ENCODE measurements at regions not wholly inside any gene's neighbourhood (a gene's known extent, or its start where the extent isn't known, plus 50 kb on each side); places are given as distances from the start of the nearest gene placed in this dataset.

- FAIRE-seq = no peak
These were observed 53.8 kb upstream of the PTGFR start for GRCh38 chr1:78436961-78437360.

- no peak for FAIRE-seq
These were observed 53.4 kb upstream of the PTGFR start for GRCh38 chr1:78437396-78437795.

GRCh38 chr1:78437941-78438340 is 52.8 kb upstream of the PTGFR start:
- no peak for FAIRE-seq

- FAIRE-seq = no peak
These were observed 50.4 kb upstream of the PTGFR start for GRCh38 chr1:78440381-78440793.
